GM11168 (cell line): ENCODE measurements at regions not wholly inside any gene's neighbourhood (a gene's known extent, or its start where the extent isn't known, plus 50 kb on each side); places are given as distances from the start of the nearest gene placed in this dataset.

Experiments
- in situ Hi-C: fragments of 300-500 bp; cut with MboI; formaldehyde crosslinking; loops from one replicate; pipeline ENCODE4 v1.12.0; 2022; ENCODE audit warnings: low sequenced_read_pairs; ENCODE audit not compliant: unreplicated experiment

DNA sequence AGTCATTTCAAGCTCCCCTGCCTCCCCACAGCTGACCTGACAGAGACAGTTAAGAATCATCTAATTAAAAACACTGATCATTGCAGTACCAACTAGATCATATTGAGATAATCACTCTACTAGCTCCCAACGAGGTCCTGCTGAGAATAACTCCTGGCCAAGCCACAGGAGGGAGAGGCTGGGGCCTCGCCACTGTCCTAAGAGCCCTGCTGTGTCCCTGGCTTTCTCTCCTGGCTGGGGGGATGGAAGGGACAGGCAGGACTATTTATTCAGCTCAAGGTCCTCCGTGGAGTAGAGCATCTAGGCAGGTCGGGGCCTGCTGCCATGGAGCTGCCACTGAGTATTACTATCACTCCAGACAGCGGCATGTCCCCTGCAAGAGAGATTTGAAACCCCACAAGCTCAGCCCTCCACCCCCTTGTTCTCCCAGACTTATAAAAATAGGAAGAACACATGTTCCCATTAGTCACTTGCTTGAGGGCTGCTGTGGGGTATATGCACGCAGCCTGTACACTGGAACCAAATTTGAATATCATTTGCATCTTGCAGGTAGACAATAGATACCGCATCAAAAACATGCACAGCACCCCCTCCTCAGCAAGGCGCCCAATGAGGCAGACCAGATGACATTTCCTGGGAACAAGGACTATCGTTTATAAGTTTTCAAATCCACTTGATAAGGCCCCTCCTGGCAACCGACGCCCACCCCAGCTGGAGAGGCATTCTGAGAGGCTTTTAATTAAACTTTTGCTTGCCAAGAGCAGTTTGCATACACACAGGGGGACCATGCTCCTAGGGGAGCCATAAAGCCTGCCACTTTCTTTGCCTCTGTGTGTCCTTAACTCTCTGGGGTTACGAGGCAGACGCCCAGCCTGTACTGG is 385.2 kb upstream of the ZFHX3 start:
- in situ Hi-C loops, result no loop called here

DNA sequence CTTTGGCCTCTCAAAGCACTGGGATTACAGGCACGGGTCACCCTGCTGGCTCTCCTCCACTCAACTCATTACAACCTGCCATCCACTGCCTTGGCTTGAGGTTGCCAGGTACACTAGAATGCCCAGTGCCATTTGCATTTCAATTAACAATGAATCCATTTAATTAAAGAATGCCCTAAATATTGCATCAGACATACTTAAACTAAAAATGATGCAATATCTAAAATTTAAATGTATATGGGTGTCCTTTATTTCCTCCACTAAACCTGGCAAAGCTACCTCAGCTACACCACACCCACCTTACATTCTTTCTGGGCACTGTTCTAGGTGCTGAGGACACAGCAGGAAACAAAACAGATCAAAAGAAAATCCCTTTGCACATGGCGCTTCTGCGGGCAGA is 382.2 kb upstream of the ZFHX3 start:
- in situ Hi-C loops, result no loop called here

DNA sequence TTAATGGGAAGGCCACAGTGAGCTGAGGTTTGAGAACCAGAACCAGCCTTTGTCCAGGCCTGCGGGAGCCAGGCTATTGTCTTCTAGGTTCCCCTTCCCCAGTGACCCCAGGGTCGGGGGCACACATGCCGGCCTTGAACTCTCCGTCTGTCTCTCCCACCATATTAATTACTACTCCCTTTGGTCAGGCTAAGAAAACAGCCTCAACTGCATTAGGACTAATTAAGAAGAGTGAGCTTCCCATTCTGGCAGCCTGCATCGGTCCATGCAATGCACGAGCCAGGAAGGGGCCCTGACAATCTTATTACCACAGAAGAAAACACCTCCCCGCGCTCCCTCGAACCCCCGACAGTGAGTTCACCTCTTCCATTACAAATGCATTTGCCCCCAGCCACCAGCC is 380.2 kb upstream of the ZFHX3 start:
- in situ Hi-C loops, result no loop called here

DNA sequence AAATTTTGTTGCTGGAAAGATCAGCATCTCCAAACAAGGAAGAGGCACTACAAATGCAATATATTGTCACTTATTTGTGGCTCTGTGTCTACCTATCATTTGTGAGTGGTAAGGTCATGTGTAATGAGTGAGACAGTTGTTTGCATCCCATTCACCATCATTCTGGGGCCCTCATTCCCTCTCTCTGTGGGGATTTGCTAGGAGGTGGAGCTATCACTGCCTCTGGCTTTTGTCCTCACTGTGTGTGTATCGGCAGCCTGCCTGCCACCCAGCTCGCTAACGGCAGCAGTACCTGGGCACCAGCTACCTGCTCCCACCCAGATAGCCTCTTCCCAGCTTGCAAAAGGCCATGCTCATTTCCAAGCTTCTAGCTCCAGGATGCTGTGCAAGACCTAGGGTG is 379.2 kb upstream of the ZFHX3 start:
- in situ Hi-C loops, result no loop called here

DNA sequence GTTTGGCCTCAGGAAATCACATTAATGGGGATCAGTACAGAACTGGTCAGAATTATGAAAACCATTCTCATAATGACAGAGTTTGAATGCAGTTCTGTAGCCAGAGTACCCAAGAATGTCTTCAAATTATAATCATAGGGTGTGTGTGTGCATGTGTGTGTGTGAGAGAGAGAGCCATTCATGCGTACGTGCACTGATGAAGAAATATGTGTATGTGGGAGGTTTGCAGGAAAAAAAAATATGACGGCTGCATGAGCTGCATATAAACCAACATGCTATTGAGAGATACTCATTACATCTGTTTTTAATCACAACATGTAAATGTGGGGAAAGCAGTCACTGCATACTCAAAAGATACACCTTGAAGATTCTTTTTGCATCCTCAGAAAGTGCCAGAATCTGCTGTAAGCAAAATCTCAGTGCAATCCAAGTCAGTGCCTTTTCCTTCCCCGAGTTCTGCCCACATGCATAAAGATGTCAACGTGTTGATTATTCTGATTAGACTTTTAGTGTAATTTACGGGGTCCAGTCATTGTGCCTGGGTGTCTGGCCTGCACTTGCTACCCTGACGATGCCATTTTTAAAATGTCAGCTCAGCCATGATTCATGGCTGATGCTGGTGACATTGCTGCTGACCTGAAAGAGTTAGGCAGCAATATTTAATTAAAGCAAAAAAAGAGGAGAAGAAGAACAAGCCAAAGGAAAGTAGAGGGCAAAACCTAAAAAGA is 378.7 kb upstream of the ZFHX3 start:
- in situ Hi-C loops, result no loop called here

DNA sequence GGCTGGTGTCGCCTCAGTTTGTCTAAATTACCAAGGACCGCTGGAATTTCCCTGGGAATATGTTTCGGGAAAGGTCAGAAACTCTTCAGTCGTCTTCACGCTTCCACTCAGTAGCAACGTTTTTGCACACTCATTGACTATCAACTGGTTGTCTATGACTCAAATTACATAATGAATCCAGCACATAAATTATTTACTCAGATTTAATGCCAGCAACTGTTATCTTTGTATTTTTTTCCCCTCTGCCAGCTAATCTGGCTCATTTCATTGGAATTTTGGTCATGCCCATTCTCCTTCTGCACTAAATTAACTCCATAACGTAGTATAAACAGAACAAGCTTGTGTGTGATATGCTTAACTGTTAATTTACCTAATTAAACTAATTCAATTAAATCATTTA is 372.7 kb upstream of the ZFHX3 start:
- in situ Hi-C loops, result no loop called here

DNA sequence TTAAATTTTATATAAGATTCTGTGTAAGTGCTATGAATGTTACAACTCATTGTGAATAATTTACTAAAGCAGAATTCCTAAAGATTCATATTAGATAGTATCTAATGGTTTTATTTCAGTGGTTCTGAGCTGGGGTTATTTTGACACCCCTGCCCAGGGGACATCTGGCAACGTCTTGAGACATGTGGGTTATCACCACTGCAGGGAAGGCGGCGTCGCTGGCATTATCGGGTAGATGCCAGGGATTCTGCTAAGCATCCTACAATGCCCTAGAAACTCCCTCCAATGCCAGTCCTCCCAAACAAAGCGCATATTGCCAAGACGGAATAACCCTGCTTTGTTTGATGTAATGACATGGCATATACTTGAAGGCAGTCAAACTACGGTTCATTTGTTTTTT is 372.3 kb upstream of the ZFHX3 start:
- in situ Hi-C loops, result no loop called here

DNA sequence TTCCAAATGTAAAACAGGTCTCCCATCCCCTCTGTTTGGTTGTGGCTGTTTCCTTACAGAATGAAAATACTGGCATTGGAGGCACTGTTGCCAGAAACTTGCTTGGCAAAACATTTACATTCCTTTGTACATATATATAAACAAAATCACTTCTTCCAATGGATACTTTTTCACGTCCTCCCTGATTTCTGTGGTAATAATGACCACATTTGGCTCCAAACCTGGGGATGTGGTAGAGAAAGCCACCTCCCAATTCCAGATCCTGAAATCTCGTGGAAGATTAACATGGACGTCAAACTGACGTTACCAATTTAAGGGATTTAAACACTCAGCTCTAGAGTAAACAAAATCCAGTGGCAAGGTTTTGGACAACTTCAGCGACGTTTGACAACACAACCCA is 370.8 kb upstream of the ZFHX3 start:
- in situ Hi-C loops, result no loop called here

DNA sequence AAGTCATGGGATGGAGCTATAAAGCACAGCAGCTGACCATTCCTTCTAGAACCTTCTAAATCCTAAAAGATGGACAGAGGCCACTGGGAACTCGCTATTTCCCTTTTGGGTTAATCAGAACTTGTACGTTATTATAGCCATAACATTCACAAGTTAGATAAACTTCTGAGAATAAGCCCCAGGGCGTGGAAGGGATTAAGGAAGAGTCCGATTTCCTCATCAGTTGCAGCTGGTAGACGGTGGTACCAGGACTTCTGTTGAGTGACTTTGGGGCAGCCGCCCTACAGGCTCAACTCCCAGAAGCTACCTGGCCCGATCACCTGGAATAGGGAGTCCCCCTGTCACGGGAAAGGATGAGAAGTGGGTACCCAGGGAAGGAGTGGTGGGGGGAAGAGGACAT is 370.1 kb upstream of the ZFHX3 start:
- in situ Hi-C loops, result no loop called here

DNA sequence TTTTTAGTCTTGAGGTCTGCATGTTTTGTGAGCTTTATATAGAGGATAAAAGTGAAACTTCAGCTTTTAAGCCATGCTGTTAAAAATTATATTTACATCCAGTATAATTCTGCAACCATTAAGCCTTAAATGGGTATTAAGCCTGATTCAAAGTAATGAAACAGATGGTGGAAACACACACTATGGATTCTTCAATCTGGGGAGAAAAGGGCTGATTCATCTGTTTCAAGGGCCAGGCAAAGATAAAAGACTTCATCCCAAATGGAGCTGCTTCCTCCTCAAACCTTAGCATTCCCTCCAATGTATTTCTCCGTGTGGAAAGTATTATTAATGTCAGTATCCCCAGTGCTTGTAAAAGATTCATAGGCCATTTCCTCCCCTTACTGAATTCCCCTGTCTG is 367.4 kb upstream of the ZFHX3 start:
- in situ Hi-C loops, result no loop called here

DNA sequence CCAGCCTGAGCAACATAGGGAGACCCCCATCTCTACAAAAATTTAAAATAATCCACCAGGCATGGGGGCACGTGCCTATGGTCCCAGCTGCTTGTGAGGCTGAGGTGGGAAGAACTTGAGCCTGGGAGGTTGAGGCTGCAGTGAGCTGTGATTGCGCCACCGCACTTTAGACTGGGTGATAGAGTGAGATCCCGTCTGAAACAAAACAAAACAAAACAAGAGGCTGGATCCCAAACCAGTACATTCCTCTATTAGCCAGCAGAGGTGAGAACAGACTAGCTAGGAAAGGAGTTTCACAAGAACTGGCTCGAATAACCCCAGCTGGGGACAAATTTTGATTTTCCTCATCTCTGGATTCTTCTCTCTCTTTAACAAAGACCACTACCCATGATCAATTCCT is 366.7 kb upstream of the ZFHX3 start:
- in situ Hi-C loops, result no loop called here

DNA sequence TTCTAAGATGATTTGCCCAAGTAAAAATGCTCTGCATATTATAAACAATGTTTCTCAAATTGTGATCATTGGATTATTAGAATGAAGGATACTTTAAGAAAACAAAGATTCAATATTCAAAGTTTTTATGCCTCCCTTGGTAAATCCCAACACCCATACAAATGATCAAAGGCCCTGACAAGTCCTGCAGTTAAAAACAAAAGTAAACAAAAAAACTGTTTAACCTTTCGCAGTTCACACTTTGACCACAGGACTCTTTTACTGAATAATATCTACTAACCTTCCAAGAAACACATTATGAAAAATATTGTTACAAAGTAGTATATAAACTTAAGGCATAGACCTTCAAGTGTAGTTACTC is 365.9 kb upstream of the ZFHX3 start:
- in situ Hi-C loops, result no loop called here

DNA sequence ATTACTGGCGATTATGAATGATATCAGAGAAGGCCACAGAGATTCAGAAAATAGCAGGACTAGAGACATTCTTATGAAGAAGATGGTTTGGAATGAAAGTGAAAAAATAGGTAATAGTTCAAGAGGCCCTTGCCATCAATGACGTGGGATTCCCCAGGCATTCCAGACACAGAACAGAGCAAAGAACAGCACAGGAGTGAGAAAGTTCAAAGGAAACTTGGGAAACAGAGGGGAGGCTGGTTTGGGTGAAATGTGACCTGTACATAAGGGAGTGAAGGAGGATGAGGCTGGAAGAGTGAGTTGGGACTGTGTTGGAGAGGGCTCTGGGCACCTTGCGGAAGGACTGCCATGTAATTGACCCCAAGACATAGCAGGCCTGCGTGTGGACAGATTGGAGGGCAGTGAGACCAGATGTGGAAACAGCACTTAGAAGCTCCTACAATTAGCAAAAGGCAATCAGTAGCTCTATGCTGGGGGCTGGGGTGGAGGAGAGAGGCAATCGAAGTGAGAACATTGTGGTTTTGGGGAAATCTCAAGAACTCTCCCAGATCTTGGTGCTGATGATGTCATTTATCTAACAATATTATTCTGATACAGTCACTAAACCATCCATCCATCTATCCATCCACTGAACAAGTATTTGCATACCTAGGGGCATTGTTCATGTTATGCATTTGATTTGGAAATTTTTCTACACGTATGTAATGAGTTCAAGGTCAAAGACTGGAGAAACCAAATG is 365.3 kb upstream of the ZFHX3 start:
- in situ Hi-C loops, result no loop called here

DNA sequence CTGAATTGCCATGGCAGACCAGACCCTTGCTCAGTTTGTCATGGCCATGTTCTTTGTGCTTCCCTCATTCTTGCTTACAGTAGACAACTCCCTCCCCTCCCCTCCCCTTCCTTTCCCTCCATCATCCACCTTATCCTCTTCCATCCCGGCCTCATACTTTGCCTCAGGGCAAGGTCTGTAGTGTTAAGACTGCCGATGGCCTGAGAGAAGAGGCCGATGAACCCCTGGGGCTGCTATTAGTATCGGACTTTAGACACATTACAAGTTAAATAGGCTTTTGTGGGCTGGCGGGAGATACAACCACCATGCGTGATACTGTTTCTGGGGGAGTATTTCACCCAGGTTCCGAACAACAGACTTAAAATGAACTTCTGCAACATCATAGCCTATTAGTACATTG is 364.5 kb upstream of the ZFHX3 start:
- in situ Hi-C loops, result no loop called here

DNA sequence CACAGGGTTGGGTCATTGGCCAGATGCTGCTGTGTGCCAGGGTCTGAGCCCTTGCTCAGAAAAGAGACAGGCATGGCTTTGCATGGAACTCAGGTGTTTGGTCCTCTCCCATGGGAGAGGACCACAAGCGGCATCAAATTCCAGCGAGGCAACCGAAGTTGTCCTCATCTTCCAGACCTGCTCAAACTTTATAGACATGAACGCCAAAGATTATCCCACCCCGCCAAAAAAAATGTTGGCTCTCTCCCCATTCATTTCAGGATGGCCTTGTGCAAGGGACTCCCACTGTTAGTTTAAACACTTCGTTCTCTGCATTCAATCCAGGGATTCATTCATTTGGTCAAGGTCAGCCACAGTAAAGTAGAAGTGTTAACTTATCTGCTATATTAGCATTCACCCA is 360.8 kb upstream of the ZFHX3 start:
- in situ Hi-C loops, result no loop called here

DNA sequence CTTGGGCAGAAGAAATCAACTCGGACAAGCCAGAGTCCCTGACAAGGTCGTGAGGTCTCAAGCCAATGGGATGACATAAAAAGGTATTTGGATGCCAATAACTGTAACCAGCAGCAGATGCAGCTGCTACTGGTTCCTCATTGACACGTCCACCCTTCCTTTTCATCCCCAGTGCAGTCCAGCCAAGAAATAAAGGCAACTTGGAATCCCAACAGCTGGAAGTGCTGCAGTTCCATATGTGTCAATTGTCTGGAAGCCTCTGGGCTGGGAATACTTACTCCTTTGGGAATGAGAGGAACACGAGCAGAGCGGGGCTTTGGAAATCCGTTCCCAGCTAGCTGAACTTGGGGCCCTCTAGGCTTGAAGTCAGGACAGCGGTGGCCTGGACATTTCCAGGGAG is 360.4 kb upstream of the ZFHX3 start:
- in situ Hi-C loops, result no loop called here

DNA sequence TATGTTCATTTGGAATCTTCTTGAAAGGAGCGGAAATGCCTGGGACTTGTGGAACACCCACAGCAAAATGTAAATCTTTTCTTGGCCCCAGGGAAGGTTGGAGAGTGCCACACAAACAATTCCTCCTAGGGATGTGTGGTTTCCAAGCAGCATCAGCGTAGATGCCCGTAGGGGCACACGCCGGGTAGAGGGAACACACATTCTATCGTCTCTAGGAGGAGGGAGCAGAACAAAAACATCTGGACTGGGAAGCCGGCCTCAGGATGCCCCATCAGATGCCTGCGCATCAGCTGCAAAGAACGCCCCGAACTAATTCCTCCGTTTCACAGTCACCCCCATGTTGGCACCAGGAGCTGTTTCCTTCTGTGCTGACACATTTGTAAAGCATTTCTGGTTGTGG is 357.9 kb upstream of the ZFHX3 start:
- in situ Hi-C loops, result no loop called here

DNA sequence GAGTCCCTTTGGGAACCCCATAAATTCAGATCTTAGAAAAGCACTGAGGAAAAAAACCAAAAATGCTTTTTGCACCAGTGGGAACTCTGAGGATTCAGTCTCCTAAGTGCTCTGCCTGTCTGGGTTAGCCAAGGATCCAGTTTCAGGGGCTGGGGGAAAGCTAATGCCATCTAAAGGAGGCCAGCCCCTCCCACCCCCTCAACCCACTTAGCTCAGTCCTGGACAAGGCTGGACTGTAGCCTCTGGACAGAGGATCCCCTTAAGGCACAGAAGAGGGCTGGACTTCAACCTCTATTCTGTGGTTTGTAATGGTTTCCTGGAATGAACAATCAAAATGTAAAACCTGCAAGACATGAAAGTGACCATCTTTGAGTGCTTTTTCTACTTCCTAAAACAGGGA is 356.1 kb upstream of the ZFHX3 start:
- in situ Hi-C loops, result no loop called here

DNA sequence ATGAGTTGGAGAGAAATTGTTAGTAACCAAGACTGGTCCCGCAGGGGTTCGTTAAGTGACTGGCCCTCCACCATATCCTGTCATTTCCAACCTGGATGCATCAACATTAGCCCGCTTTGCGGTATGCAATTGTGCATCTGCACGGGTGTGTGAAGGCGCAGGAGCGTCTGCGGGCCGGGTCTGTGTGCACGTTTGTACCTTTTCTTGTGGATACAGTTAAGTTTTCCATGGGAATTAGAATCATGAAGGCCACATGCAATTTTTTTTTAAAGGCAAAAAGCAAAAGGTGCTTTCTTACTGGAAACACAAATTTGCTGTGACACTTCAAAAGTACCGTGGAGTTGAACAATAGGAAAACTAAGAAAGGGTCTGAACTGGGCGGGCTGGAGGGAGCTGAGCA is 355.4 kb upstream of the ZFHX3 start:
- in situ Hi-C loops, result no loop called here

DNA sequence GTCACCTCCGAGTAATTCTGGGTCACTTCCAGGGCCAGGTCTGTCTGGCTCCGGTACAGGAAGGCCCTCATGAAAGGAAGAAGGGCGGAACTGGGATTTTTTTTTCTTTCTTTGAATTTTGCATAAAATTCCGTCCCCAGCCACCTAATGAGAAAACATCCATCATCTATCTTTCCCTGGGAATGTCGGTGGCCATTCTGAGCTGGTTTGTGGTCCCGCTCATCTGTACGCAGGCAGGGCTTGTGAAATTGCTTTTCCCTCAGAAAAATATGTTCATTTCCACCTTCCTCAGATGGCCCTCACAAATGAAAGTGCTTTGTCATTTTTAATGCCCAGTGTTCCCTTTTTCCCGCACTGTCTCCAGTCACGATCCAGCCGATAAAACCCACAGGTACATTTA is 353.0 kb upstream of the ZFHX3 start:
- in situ Hi-C loops, result no loop called here

DNA sequence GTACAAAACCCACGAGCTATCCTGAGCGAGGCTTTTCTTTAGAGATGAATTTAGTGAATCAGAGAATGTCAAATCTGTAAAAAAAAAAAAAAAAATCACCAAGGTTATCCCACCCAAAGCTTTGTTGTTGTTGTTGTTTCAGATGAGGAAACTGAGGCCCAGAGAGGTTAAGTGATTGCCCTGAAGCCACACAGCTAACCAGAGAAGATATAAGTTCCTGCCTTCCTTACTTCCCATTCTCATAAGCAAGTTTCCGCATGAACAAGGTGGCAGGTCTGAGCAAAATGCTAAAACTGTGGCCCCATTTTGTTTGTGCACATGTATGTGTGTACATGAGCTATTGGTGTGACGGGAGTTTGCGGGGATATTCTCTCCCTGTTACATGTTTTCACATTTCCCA is 352.1 kb upstream of the ZFHX3 start:
- in situ Hi-C loops, result no loop called here
